SK-N-SH treated with all-trans-retinoic acid at 6 μM for 48 hours (cell line): ENCODE measurements at regions not wholly inside any gene's neighbourhood (a gene's known extent, or its start where the extent isn't known, plus 50 kb on each side); places are given as distances from the start of the nearest gene placed in this dataset.

ENCODE experiments used
- ATAC-seq: fragments of 200-7000 bp; cut with Tn5 transposase; 3 replicates; pipeline ENCODE4 v1.9.1; 2020; ENCODE audit warnings: mild to moderate bottlenecking, moderate library complexity
- ARNTL ChIP-seq: fragments of 450-650 bp; formaldehyde crosslinking; IDR thresholded peaks from 2 replicates; pipeline ENCODE4 v1.5.0; 2020; ENCODE audit warnings: low read depth, mild to moderate bottlenecking, moderate library complexity, borderline replicate concordance
- BACH2 ChIP-seq: fragments of 250-450 bp; sonication (Bioruptor Pico); IDR thresholded peaks from 2 replicates; pipeline ENCODE4 v1.9.0; 2021; ENCODE audit warnings: mild to moderate bottlenecking, borderline replicate concordance
- CREB5 ChIP-seq: fragments of 250-450 bp; sonication (Bioruptor Pico); IDR thresholded peaks from 2 replicates; pipeline ENCODE4 v1.5.1; 2020; ENCODE audit warnings: low read depth, mild to moderate bottlenecking, moderate library complexity
- CSDC2 ChIP-seq: fragments of 250-450 bp; sonication (Bioruptor Pico); IDR thresholded peaks from 2 replicates; pipeline ENCODE4 v1.5.0; 2020; ENCODE audit warnings: mild to moderate bottlenecking, moderate library complexity
- CSRNP3 ChIP-seq: fragments of 250-450 bp; sonication (Bioruptor Pico); IDR thresholded peaks from 2 replicates; pipeline ENCODE4 v1.5.1; 2021; ENCODE audit warnings: mild to moderate bottlenecking, moderate library complexity
- ESRRG ChIP-seq: fragments of 250-450 bp; sonication (Bioruptor Pico); IDR thresholded peaks from 2 replicates; pipeline ENCODE4 v1.6.1; 2021; ENCODE audit warnings: mild to moderate bottlenecking
- GLIS3 ChIP-seq: fragments of 250-450 bp; sonication (Bioruptor Pico); IDR thresholded peaks from 2 replicates; pipeline ENCODE4 v1.5.0; 2020; ENCODE audit warnings: mild to moderate bottlenecking, moderate library complexity
- ISL1 ChIP-seq: fragments of 250-450 bp; sonication (Bioruptor Pico); IDR thresholded peaks from 2 replicates; pipeline ENCODE4 v2.1.2; 2022; ENCODE audit warnings: mild to moderate bottlenecking, moderate library complexity
- OSR1 ChIP-seq: fragments of 250-450 bp; sonication (Bioruptor Pico); IDR thresholded peaks from 2 replicates; pipeline ENCODE4 v1.8.0; 2022; ENCODE audit warnings: moderate library complexity, mild to moderate bottlenecking, inconsistent platforms
- PATZ1 ChIP-seq: fragments of 250-450 bp; sonication (Bioruptor Pico); IDR thresholded peaks from 2 replicates; pipeline ENCODE4 v1.8.0; 2020; ENCODE audit warnings: mild to moderate bottlenecking, moderate library complexity, borderline replicate concordance
- POU6F1 ChIP-seq: fragments of 250-450 bp; sonication (Bioruptor Pico); IDR thresholded peaks from 2 replicates; pipeline ENCODE4 v1.8.0; 2021; ENCODE audit warnings: low read depth, mild to moderate bottlenecking, moderate library complexity, borderline replicate concordance
- PPARA ChIP-seq: fragments of 250-450 bp; sonication (Bioruptor Pico); IDR thresholded peaks from 2 replicates; pipeline ENCODE4 v1.5.0; 2020; ENCODE audit warnings: mild to moderate bottlenecking, borderline replicate concordance
- TSHZ2 ChIP-seq: fragments of 250-450 bp; sonication (Bioruptor Pico); IDR thresholded peaks from 2 replicates; pipeline ENCODE4 v1.5.0; 2020; ENCODE audit warnings: mild to moderate bottlenecking, moderate library complexity
- ZC3H10 ChIP-seq: fragments of 250-450 bp; sonication (Bioruptor Pico); IDR thresholded peaks from 2 replicates; pipeline ENCODE4 v1.5.1; 2021; ENCODE audit warnings: mild to moderate bottlenecking, moderate library complexity
- ZFP3 ChIP-seq: fragments of 250-450 bp; sonication (Bioruptor Pico); IDR thresholded peaks from 2 replicates; pipeline ENCODE4 v1.5.0; 2020; ENCODE audit warnings: mild to moderate bottlenecking, moderate library complexity
- ZFP30 ChIP-seq: fragments of 450-650 bp; formaldehyde crosslinking; IDR thresholded peaks from 2 replicates; pipeline ENCODE4 v1.5.0; 2022; ENCODE audit warnings: mild to moderate bottlenecking, moderate library complexity
- ZNF565 ChIP-seq: fragments of 450-650 bp; formaldehyde crosslinking; conservative IDR thresholded peaks from 2 replicates; pipeline ENCODE4 v1.5.0; 2020; ENCODE audit warnings: low read depth, mild to moderate bottlenecking, moderate library complexity
- ZNF70 ChIP-seq: fragments of 450-650 bp; formaldehyde crosslinking; IDR thresholded peaks from 2 replicates; pipeline ENCODE4 v1.5.0; 2020; ENCODE audit warnings: mild to moderate bottlenecking, moderate library complexity
- ZNF8 ChIP-seq: fragments of 450-650 bp; formaldehyde crosslinking; IDR thresholded peaks from 2 replicates; pipeline ENCODE4 v1.5.0; 2020; ENCODE audit warnings: mild to moderate bottlenecking, moderate library complexity

GRCh38 chr2:12539776-12540562, 176.8 kb upstream of the TRIB2 start:
- TF ChIP-seq ISL1 (CRISPR knock-in tag) (no peak), CSDC2 (CRISPR knock-in tag) (no peak), OSR1 (CRISPR knock-in tag) (no peak), BACH2 (CRISPR knock-in tag) (no peak), CREB5 (CRISPR knock-in tag) (no peak), ZNF565 (CRISPR knock-in tag) (no peak), GLIS3 (CRISPR knock-in tag) (no peak), ZNF8 (CRISPR knock-in tag) (no peak), ZFP3 (no peak)
- TF ChIP-seq, all 23 proteins: peak for 0
- no peak for ATAC-seq

- ATAC-seq = no peak
- no peak for TF ChIP-seq ZNF565 (CRISPR knock-in tag)
- no peak for TF ChIP-seq TSHZ2
- TF ChIP-seq ARNTL = no peak
- no peak for TF ChIP-seq PPARA (CRISPR knock-in tag)
- no peak for TF ChIP-seq ESRRG
- no peak for TF ChIP-seq ZNF8 (CRISPR knock-in tag)
- TF ChIP-seq ZC3H10 (CRISPR knock-in tag) = no peak
- no peak for TF ChIP-seq CSRNP3 (CRISPR knock-in tag)
- no peak for TF ChIP-seq ISL1 (CRISPR knock-in tag)
- no peak for TF ChIP-seq OSR1 (CRISPR knock-in tag)
- no peak for TF ChIP-seq CSDC2 (CRISPR knock-in tag)
- TF ChIP-seq PATZ1 (CRISPR knock-in tag) = no peak
- TF ChIP-seq POU6F1 = no peak
- TF ChIP-seq ZFP30 (CRISPR knock-in tag) = no peak
Measured at GRCh38 chr2:12543076-12543977, 173.4 kb upstream of the TRIB2 start.

- TF ChIP-seq ZNF70 (CRISPR knock-in tag) = no peak
- TF ChIP-seq BACH2 (CRISPR knock-in tag) = no peak
- 0 out of 2 replicates have a peak, but pooled peaks have one; percentile 22 for TF ChIP-seq TSHZ2
- peak; percentile 31; the same call in 1 of the 3 replicates for ATAC-seq
Measured at GRCh38 chr2:12543978-12544558, 172.7 kb upstream of the TRIB2 start.
